B cell (primary cell): ENCODE measurements at regions not wholly inside any gene's neighbourhood (a gene's known extent, or its start where the extent isn't known, plus 50 kb on each side); places are given as distances from the start of the nearest gene placed in this dataset.

Experiments used
- EZH2 ChIP-seq: IDR thresholded peaks from 2 replicates; pipeline ENCODE4 v1.6.1; 2012; ENCODE audit warnings: borderline replicate concordance, low read depth, mild to moderate bottlenecking, moderate library complexity, low read length; ENCODE audit not compliant: insufficient read depth, poor library complexity, severe bottlenecking
- TF ChIP-seq, protein P1 (sequence below): fragments of 200-600 bp; IDR thresholded peaks from one replicate; pipeline ENCODE4 v1.8.0; 2022; ENCODE audit warnings: antibody characterized with exemption, mild to moderate bottlenecking

DNA sequence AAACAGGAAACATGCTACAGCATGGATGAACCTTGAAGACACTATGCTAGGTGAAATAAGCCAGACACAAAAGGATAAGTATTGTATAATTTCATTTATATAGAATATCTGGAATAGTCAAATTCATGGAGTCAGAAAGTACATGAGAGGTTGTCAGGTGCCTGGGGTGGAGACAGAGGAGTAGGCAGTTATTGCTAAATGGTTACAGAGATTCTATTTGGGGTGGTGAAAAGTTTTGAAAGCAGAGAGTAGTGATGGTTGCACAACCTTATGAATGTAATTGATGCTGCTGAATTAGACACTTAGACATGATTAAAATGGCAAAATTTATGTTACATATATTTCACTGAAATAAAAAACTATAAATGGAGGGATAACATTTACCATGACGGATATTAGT, 197.4 kb downstream of the VAPA start:
- TF ChIP-seq, protein P1, sequence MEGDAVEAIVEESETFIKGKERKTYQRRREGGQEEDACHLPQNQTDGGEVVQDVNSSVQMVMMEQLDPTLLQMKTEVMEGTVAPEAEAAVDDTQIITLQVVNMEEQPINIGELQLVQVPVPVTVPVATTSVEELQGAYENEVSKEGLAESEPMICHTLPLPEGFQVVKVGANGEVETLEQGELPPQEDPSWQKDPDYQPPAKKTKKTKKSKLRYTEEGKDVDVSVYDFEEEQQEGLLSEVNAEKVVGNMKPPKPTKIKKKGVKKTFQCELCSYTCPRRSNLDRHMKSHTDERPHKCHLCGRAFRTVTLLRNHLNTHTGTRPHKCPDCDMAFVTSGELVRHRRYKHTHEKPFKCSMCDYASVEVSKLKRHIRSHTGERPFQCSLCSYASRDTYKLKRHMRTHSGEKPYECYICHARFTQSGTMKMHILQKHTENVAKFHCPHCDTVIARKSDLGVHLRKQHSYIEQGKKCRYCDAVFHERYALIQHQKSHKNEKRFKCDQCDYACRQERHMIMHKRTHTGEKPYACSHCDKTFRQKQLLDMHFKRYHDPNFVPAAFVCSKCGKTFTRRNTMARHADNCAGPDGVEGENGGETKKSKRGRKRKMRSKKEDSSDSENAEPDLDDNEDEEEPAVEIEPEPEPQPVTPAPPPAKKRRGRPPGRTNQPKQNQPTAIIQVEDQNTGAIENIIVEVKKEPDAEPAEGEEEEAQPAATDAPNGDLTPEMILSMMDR = no peak
- no peak for TF ChIP-seq EZH2
